Peyer's patch (tissue), 4 donors: ENCODE measurements at regions not wholly inside any gene's neighbourhood (a gene's known extent, or its start where the extent isn't known, plus 50 kb on each side); places are given as distances from the start of the nearest gene placed in this dataset.

Experiments used
- DNase-seq, 3 donors: peaks; one replicate each; pipeline ENCODE4 v3.0.0-alpha.2; 2017 to 2019
- H3K27ac ChIP-seq, 4 donors: fragments of 200-600 bp; sonication (generic); one replicate each; pipeline ENCODE4 v1.5.1; 2016 to 2019
- H3K27me3 ChIP-seq, 2 donors: fragments of 200-600 bp; sonication (generic); one replicate each; pipeline ENCODE4 v1.5.1; 2019
- H3K36me3 ChIP-seq, 3 donors: fragments of 200-600 bp; sonication (generic); one replicate each; pipeline ENCODE4 v1.5.1; 2016 to 2019
- H3K4me1 ChIP-seq, 4 donors: fragments of 200-600 bp; sonication (generic); one replicate each; pipeline ENCODE4 v1.5.1; 2016 to 2019
- H3K4me3 ChIP-seq, 4 donors: fragments of 200-600 bp; sonication (generic); 1 replicate in 3 of 4; 2 replicates in 1 of 4; pipeline ENCODE4 v1.5.1; 2016 to 2019; ENCODE audit warnings: mild to moderate bottlenecking in 1 of 4
- H3K9me3 ChIP-seq, 4 donors: fragments of 200-600 bp; sonication (generic); one replicate each; pipeline ENCODE4 v1.5.1; 2016 to 2019; ENCODE audit warnings: mild to moderate bottlenecking in 1 of 4
- CTCF ChIP-seq, 6 experiments: fragments of 450-650 bp in 4 of 6; fragments of 200-600 bp in 2 of 6; sonication (generic) in 1 of 6; IDR thresholded peaks; one replicate each; pipeline ENCODE4 v1.5.1; 2017 to 2019; ENCODE audit warnings: antibody characterized with exemption in 6 of 6, mild to moderate bottlenecking in 3 of 6, moderate library complexity in 1 of 6
- POLR2A ChIP-seq, 2 donors: fragments of 450-650 bp; IDR thresholded peaks; one replicate each; pipeline ENCODE4 v1.5.1; 2017; ENCODE audit warnings: antibody characterized with exemption in 2 of 2, mild to moderate bottlenecking in 2 of 2, moderate library complexity in 2 of 2

GRCh38 chr4:136183513-136183912, 1348.8 kb downstream of the PCDH18 start:
- H3K9me3 ChIP-seq: no peaks in the 10 kb centered on the region
- no peak for DNase-seq
- H3K27me3 ChIP-seq: no peaks in the 10 kb centered on the region
- no peaks in the 10 kb centered on the region for H3K4me1 ChIP-seq
- TF ChIP-seq CTCF (IDR thresholded peaks at IDR 0.05) (no peak), POLR2A (IDR thresholded peaks at IDR 0.05) (no peak)
- no peak overlapping the region for H3K27ac ChIP-seq
- H3K36me3 ChIP-seq: no peaks in the 10 kb centered on the region
- no peak overlapping the region for H3K4me3 ChIP-seq

GRCh38 chr4:136156947-136157346, 1375.3 kb downstream of the PCDH18 start:
- TF ChIP-seq POLR2A (IDR thresholded peaks at IDR 0.05) (no peak), CTCF (IDR thresholded peaks at IDR 0.05) (no peak)
- no peaks in the 10 kb centered on the region for H3K4me1 ChIP-seq
- H3K9me3 ChIP-seq: no peaks in the 10 kb centered on the region
- no peak for DNase-seq
- H3K36me3 ChIP-seq: no peaks in the 10 kb centered on the region
- no peaks in the 10 kb centered on the region for H3K27me3 ChIP-seq
- no peak overlapping the region for H3K27ac ChIP-seq
- H3K4me3 ChIP-seq: no peak overlapping the region

- Histone ChIP-seq H3K4me3 (no peak overlapping the region), H3K36me3 (no peaks in the 10 kb centered on the region), H3K27ac (no peak overlapping the region), H3K4me1 (no peaks in the 10 kb centered on the region), H3K9me3 (no peaks in the 10 kb centered on the region), H3K27me3 (no peaks in the 10 kb centered on the region)
- no peak for TF ChIP-seq CTCF (IDR thresholded peaks at IDR 0.05)
- DNase-seq: no peak
Observed at GRCh38 chr4:136150046-136150445, 1382.2 kb downstream of the PCDH18 start.

GRCh38 chr4:136136601-136137000, 1395.7 kb downstream of the PCDH18 start:
- no peaks in the 10 kb centered on the region for H3K27me3 ChIP-seq
- no peaks in the 10 kb centered on the region for H3K9me3 ChIP-seq
- DNase-seq: no peak
- no peaks in the 10 kb centered on the region for H3K36me3 ChIP-seq
- H3K4me1 ChIP-seq: no peaks in the 10 kb centered on the region
- no peak overlapping the region for H3K27ac ChIP-seq
- TF ChIP-seq CTCF (IDR thresholded peaks at IDR 0.05): no peak
- no peak for TF ChIP-seq POLR2A (IDR thresholded peaks at IDR 0.05)
- H3K4me3 ChIP-seq: no peak overlapping the region

- no peaks in the 10 kb centered on the region for H3K27me3 ChIP-seq
- DNase-seq: no peak
- H3K27ac ChIP-seq: no peak overlapping the region
- no peaks in the 10 kb centered on the region for H3K9me3 ChIP-seq
- H3K36me3 ChIP-seq: no peaks in the 10 kb centered on the region
- H3K4me1 ChIP-seq: no peaks in the 10 kb centered on the region
- TF ChIP-seq POLR2A (IDR thresholded peaks at IDR 0.05): no peak
- no peak overlapping the region for H3K4me3 ChIP-seq
Observed at GRCh38 chr4:136124251-136124745, 1408.0 kb downstream of the PCDH18 start.

- H3K4me3 ChIP-seq: no peak overlapping the region
- no peak overlapping the region for H3K27ac ChIP-seq
- no peaks in the 10 kb centered on the region for H3K4me1 ChIP-seq
- H3K9me3 ChIP-seq: no peaks in the 10 kb centered on the region
- TF ChIP-seq CTCF (IDR thresholded peaks at IDR 0.05) (no peak), POLR2A (IDR thresholded peaks at IDR 0.05) (no peak)
- no peaks in the 10 kb centered on the region for H3K36me3 ChIP-seq
- no peaks in the 10 kb centered on the region for H3K27me3 ChIP-seq
- DNase-seq: no peak
Observed at GRCh38 chr4:136121426-136121825, 1410.9 kb downstream of the PCDH18 start.
